ENCODE measurements at regions not wholly inside any gene's neighbourhood (a gene's known extent, or its start where the extent isn't known, plus 50 kb on each side); places are given as distances from the start of the nearest gene placed in this dataset.

- no peak overlapping the region for H3K18ac ChIP-seq (ENCODE audit: insufficient read length, low read depth, low read length)
- Mint-ChIP-seq H3K36me3 (ENCODE audit: insufficient read depth in 1 of 3, low read depth in 3 of 3) (no peaks in the 10 kb centered on the region), H3K27me3 (ENCODE audit: low read depth) (no peaks in the 10 kb centered on the region), H3K27ac (no peak overlapping the region), H3K4me3 (no peak overlapping the region), H3K9me3 (no peaks in the 10 kb centered on the region), H3K4me1 (peaks cover 26 to 28% of the 10 kb centered on the region in 2 experiments)
- H4K91ac ChIP-seq (ENCODE audit: insufficient read length, low read depth, low read length), result no peak overlapping the region
- peaks cover 10% of the 10 kb centered on the region; the same call in 1 of the 2 replicates for H3K4me1 ChIP-seq (ENCODE audit: insufficient read depth, low read length)
- H4K5ac ChIP-seq (ENCODE audit: insufficient read length, low read depth, low read length), result no peak overlapping the region
- no peak overlapping the region for H3K4me2 ChIP-seq (ENCODE audit: insufficient read depth, insufficient read length, low read length)
- H3K56ac ChIP-seq (ENCODE audit: insufficient read length, low read depth, low read length), result no peak overlapping the region
- no peaks in the 10 kb centered on the region for H4K20me1 ChIP-seq (ENCODE audit: control insufficient read depth, insufficient read depth, insufficient read length)
- no peaks in the 10 kb centered on the region for H3K23me2 ChIP-seq (ENCODE audit: insufficient read length, low read depth, low read length, poor library complexity, severe bottlenecking)
- no peak overlapping the region for H3K9ac ChIP-seq (ENCODE audit: extremely low read depth, insufficient read length, low read length)
- H3K9me3 ChIP-seq (ENCODE audit: control insufficient read depth, low read depth, low read length), result no peaks in the 10 kb centered on the region
- H3K14ac ChIP-seq (ENCODE audit: insufficient read depth, low read length), result no peak overlapping the region
- TF ChIP-seq CTCF (conservative IDR thresholded peaks at IDR 0.05), result no peak
- no peaks in the 10 kb centered on the region for H3K79me1 ChIP-seq (ENCODE audit: insufficient read depth, low read depth, low read length, poor library complexity, severe bottlenecking)
- H2BK20ac ChIP-seq (ENCODE audit: low read depth, low read length, poor library complexity, severe bottlenecking), result no peak overlapping the region
- H3K79me2 ChIP-seq (ENCODE audit: insufficient read depth, low read length), result no peaks in the 10 kb centered on the region
- no peak overlapping the region for H2AFZ ChIP-seq (ENCODE audit: low read length)
- WGBS (ENCODE audit: extremely low coverage, insufficient read length, low lambda C conversion rate), result no CpG with 5 or more reads among the region's 3 CpGs
- no peak overlapping the region for H2BK120ac ChIP-seq (ENCODE audit: low read depth, low read length, poor library complexity, severe bottlenecking)
- no peak overlapping the region for H3K4ac ChIP-seq (ENCODE audit: low read depth, low read length)
- no peak for DNase-seq
- H2BK15ac ChIP-seq (ENCODE audit: low read depth, low read length), result no peak overlapping the region
- no peak overlapping the region for H3K27ac ChIP-seq (ENCODE audit: insufficient read length, low read depth, low read length)
- no peaks in the 10 kb centered on the region; the same call in 1 of the 2 replicates for H3K27me3 ChIP-seq (ENCODE audit: insufficient read depth, low read length)
- H2BK5ac ChIP-seq (ENCODE audit: insufficient read length, low read length), result no peak overlapping the region
- no peak overlapping the region for H2AK5ac ChIP-seq (ENCODE audit: insufficient read length, low read length)
- no peak overlapping the region for H4K8ac ChIP-seq (replicated peaks; ENCODE audit: insufficient read length, low read depth, low read length)
- no peak overlapping the region for H2BK12ac ChIP-seq (ENCODE audit: insufficient read length, low read depth, low read length)
- H3K23ac ChIP-seq (ENCODE audit: insufficient read length, low read depth, low read length), result no peak overlapping the region
- H3T11ph ChIP-seq (ENCODE audit: low read length), result no peak overlapping the region
Measured at GRCh38 chr1:84743896-84744295, 53.6 kb upstream of the SSX2IP start.

All from H9 (cell line).